ENCODE measurements at regions not wholly inside any gene's neighbourhood (a gene's known extent, or its start where the extent isn't known, plus 50 kb on each side); places are given as distances from the start of the nearest gene placed in this dataset.
A peak's percentile ranks its signal among the peaks of the same experiment; 100 is the strongest.

DNA sequence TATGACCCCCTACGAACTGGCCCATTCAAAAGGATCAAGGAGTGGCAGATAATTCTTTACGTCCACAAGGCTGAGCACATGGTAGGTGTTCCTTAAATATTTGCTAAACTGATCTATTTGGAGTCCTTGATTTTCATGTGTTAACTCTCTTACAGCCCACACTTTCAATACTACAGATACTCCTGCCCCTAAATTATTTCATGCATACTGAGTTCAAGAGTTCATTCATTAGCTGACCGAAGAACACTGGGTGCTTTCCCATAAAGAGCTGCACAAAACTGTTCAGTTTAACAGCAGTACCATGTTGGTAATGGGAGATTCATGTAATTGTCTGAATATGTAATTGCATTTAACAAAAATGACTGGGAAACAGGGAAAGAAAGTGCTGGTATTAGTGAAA lies 170.5 kb upstream of the ADO start:
- DNase-seq, result no peak

DNA sequence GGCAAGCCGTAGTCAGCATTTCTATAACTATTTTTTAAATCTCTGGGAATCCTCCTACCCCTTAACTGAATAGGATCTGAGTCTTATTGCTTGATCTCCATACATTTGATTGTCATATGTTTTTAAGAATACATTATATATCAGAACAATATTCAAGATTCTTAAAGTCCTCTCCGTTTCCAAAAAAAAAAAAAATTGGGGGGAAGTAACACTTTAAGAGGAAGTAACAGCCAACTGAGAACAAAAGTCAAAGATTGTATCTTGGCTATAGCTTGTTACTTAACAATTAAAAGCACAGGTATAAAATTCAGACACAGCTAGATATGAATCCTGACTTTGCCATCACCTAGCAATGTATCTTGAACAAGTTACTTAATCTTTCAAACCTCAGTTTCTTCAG lies 169.9 kb upstream of the ADO start:
- DNase-seq, result peak; percentile 14

DNA sequence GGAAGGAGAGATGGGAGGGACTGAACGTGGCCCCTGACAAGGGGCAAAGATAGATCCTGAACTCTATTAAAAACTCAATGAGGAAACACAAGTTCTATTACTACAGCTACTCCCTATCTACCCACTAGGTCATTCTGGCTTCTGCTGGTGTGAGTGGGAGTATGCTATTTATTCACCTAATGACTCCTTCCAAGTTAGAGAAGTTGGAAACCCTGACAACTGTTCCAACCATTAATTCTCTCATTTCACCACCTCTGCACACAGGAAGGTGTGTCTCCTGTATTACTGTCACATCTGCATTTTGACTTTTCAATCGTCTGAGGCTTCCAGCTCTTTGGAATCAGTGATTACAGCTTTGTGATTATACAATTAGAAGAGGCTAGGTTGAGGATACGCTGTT lies 169.4 kb upstream of the ADO start:
- DNase-seq, result no peak

DNA sequence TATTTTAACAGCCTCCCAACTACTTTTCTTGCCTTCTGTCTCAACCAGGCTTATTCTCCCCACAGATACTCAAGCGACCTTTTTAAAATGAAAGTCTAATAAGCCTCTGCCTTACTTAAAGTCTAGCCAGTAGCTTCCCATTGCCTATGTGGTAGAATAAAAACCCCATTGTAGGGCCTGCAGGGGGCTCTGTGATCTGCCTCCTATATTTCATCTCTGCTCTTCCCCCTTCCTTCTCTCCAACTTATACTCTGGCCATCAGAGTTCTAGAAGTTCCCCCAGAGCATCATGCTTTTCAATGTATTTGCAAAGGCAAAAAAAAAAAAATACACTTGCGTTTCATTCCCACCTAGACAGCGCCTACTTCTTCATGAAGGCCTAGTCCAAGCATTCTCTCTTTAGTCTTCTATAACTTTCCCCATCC lies 167.7 kb upstream of the ADO start:
- peak; percentile 18 for DNase-seq

DNA sequence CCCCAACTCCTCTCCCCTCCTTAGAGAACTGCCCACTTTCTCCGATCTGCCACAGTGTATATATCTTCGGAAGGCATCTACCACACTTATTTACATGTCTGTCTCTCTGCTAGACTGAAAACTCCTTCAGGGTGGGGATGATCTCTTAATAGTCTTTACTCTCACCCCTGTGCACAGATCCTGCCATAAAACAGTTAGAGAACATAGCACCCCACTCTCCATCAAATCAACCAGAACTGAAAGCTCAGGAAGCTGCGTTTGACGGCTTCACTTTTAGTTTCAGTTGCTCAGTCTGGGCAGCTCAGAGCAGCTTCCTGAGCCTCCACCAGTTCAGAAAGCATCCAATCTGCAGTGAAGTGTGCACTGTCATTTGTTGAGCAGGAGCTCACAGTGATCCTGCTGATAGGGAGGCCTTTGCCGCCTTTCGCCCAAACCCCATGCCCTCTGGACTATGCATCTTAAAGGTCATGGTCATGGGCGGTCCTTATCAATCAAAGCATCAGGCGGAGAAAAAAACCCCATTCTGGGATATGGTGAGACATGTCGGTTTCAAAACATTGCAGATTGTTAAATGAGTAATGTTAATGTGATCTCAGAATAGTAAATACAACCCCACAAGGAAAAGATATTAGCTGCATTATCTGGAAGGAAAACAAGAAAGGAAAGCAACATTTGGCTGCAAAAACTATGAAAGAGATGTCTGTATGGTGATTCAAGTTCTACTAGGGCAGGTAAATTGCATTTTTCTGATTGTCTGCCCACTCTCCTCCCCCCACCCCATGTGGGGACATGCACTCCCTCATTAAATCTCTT lies 167.1 kb upstream of the ADO start:
- DNase-seq, result peak; percentile 39

DNA sequence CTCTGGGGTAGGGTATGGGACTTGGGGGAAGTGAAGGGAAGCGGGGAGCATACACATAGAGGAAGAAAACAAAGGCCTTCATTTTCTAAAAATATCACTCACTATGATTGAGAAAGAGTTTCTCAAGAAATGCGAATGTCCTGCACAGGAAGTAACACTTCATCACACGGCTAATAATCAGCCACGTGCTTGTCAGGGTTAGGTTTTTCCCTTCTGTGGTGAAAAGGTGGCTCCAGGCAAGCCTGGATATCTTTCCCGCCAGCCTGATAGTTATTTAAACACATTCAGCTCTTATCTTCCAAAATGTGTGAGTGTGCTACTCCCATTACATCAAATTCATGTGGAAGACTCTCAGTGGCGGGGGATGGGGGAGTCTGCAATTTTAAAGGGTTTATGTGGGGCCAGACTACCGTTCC lies 166.4 kb upstream of the ADO start:
- peak; percentile 45 for DNase-seq

DNA sequence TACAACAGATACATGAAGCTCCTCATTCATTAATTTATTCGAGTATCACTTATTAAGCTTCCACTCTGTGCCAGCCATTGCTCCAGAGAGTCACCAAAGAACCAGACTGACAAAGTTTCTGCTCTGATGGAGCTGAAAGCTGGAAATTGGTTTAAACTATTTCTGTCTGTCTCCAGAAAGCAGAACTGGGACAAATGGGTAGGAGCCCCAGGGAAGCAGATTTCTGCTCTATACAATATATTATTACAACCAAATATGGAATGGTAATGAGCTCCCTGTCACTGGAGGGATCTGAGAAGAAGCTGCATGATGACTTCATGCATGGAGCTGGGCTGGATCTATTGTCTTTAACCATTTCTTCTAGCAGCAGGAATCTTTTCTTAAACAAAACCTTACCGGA lies 165.4 kb upstream of the ADO start:
- no peak for DNase-seq

DNA sequence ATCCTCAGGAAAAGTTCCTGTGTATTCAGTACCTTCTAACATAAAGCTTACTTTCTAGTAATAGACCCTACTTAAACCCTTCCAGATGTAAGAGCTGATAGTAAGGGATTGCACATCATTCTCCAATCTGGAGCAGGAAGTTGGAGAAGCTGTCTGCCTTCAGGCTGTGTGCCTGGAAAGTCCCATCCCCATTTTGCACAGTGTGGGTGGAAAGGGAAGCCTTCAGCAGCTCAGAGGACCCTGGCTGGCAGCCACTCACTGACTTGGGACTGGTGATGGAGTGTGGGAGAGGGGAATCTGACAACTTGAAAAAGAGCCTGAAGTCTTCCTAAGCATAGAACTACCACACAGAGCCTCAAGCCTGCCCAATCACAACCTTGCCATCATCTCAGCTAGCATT lies 164.1 kb upstream of the ADO start:
- no peak for DNase-seq

DNA sequence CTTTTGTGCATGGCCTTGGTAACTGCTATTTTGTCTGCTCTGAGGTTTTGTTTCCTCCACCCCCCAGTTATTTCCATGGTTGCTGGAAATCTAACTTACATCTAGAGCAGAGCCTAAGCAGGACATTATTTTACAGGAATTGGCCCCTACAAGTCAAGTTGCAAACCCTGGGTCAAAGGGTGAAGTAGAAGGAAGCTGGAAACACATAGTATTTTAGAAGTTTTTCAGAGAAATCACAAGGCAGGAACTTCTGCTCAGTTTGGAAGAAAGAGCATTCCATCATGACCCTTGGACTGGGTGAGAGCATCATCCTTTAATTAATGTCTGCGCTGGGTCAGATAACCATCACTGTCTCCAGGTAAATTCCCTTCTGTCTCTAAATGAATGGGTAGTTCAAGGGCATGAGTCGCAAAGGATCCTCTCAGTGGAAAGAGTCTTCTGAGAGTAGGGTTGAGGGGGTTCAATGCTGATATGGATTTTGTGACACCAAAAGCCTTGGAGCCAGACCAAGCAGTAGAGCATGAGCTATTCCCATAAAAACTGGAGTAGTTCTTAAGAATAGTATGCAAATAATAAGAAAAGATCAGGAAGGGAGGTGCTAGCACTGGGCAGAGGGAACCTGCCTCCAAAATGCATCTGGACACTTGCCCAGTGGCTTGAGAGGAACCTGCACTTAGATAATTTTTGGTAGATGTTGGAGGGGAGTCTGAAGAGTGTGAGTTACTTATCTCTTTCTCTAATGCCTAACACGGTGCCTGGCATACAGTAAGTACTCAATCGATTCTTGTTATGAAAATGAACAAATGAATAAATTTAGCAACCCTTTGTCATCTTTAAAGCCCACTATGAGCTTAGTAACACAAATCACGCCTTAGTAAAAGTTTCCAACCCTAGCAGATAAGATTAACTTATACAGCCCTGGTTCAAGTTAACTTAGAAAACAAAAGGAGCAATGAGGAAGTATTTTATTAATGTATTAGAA lies 160.6 kb upstream of the ADO start:
- no peak for DNase-seq

DNA sequence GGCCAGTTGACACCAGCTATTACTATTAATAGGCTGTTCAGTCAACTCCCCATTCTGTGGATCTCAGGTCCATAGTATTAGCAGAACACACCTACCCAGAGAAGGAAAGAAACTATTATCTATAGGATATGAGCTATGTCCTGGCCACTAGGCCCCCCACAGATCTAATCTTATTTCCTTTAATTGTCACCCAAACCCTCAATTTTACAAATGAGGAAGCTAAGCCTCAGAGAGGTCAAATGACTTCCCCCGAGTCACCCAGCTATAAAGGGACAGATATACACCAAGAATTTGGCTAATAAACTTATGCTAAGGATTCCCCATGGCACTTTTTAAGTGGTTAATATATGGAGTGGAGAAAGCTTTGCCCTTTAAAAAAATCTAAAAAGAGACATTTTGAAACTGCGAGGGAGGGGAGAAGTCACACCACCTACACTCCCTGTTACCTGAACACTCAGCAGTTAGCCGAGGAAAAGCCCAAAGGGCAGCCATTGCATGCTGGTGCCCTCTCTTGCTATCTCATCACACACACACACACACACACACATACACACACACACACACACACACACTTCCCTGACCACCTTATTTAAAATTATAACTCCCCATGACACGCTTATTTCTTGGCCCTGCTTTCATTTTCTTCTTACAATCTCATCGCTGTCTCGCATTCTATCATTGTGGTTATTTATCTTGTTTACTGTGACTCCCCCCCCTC lies 157.0 kb upstream of the ADO start:
- peak; percentile 24 for DNase-seq

DNA sequence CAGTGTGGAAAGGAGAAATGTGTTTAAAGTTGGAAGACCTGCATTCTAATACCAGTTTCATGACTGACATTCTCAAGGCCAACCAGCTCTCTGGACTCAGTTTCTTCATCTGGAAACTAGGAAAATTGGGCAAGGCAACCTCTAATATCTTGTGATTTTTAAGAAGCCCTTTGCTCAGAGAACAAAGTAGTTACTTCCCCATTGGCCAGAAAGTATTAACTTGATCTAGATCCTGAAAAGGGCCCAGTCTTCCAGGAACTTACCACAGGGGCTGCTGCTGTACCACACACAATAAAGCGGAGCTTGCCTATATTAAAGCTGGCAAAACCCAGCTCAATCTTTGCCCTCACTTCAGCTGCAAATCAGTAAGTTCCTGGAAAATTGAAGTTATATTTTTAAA lies 155.6 kb upstream of the ADO start:
- DNase-seq, result peak; percentile 2

DNA sequence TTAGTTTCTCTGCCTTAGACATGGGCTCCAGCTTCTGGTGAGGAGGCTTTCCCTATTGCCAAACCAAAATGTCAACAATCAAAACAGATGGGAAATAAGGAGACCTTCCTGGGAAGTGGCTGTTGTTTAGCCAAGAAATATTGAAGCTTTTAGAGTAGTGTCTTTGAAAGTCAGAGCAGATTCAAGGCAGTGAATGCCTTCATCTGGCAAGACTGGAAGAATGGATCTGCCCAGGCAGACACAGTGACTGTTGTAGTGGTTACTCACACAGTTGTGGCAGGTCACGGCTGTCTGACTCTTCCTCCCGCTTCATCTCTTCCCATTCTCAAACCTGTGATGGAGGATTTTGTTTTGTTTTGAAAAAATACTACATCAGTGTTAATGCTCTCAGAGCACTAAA lies 154.1 kb upstream of the ADO start:
- DNase-seq, result no peak

DNA sequence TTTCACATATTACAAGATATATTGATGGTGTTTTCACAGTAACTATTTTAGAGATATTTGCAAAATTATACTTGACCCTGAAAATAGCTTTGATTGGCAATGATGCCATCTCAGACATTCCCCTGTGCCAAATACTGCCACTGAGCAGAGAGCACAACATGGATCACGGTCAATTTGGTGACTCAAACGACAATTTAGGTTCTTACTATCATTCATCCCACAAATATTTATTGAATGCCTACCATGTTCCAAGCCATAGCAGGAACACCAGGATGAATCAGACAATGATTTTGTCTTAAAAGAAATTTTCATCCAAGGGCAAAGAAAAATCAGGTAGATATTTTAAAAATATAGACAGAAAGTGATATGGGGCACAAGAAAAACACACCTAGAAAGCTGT lies 153.2 kb upstream of the ADO start:
- DNase-seq, result no peak

DNA sequence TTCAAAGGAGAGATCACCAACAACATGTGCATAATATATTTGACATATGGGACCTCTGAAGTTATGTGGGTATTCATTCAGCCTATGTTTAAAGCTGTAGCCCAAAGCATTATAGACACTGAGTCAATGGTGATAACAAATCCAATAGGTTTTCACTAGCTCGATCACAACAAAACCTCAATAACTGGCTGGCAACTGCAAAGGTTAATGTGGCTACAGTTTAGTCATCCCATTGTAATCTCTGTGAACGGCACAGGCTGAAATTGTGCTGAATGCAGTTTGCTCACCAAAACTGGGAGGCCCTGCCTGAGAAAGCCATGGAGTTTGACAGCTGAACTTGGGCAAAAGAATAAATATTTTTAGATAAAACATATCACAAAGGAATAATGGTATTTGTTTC lies 152.4 kb upstream of the ADO start:
- DNase-seq, result no peak

DNA sequence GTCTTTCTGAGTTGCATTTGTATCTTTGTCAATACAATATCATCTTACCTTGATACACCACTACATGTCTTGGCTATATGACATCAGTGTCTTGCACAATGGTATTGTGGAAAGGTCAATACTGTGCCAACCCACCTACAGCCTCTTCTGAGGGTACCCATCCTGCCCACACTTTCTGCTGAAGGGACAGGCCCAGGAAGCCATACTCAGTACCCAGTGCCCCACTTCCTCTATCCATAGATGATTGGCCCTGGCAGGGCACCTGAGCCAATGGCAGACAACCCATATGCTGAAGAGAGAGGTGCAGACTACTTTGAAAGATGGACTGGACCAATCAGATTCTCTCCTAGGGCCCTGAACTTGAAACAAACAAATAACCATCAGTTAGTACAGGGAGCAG lies 152.0 kb upstream of the ADO start:
- DNase-seq, result no peak

DNA sequence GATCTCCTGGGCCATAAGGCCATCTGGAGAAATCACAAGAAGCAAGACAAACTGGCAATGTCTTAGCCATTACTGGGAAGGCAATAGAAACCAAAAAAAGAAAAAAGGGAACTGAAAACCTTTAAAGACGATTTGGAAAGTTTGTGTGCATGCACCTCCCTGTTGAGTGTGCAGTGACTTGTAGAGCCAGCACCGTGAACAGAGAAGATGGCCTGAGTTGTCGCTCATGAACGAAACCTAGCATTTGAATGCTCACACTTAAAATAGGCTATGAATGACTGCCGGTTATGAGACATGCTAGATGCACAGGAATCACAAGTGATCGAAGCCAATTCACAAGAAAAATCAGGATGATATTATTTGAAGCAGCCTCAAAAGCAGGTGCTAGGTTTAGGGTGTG lies 151.3 kb upstream of the ADO start:
- no peak for DNase-seq

DNA sequence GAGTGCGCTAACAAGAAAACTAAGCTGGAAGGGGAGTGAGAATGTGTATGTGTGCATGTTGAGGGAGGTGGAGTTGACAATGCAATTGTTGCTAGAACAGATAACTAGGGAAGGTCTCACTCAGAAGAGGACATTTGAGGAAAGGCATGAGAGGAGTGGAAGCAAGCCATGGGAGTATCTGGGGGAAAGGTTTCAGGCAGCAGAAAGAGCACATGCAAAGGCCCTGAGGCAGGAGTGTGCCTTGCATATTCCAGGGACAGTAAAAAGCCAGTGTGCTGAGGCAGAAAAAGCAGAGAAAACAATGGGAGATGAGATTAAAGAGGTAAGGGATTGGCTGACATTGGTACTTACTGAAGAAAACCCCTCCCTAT lies 149.6 kb upstream of the ADO start:
- DNase-seq, result no peak

DNA sequence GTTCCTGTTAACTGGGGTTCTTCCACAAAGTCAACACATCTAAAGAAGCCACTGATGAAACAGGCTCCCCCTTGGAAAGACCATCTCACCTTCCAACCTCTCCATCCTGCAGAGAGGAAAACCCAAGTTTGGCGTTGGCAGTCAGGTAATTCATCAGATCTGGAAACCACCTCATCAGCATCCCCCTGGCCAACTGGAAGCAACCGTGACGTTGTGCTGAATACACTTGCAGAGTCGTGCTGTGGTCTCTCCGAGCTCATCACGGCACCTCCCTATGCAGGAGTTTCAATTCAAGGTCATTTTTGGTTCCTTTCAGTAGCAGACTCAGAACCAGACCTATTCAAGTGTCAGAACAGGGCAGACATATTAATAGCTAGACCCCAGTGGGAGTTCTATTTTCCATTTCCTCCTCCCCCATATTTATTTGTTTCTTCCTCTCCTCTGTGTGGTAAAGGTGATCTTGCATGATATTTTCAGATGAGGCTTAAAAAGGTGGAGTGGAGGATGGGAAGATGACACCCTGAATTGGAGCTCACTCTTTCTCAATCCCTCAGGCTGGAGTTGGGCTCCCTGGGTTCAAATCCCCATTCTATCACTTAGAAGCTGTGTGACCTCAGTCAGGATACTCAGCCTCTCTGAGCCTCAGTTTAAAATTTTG lies 149.1 kb upstream of the ADO start:
- DNase-seq, result no peak

DNA sequence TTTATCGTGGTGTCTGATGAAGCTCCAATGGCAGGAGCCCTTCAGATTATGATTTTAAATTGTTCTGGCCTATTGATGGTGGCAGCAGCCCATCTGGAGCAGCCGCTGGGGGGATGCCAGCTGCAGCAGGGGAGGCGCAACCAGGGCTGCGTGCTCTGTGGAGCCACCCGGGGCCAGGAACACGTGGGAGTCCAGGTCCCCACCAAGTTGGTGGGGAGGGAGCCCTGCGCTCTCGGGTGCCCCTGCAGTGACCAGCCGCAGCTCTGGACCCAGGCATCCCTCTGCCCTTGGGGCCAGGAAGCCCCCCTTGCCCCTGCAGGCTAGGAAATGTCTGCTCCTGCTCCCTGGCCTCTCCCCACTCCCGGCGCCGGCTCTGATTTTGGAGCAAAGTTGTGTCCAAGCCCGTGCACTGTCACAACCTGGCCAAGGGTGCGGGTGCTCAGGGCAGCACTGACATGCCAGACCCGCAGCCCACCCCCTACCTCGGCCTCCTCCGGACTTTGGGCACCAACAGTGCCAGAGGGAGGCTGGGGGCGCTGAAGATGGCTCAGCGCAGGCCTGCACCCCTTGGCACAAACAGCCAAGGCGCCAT lies 147.2 kb upstream of the ADO start:
- DNase-seq, result no peak

DNA sequence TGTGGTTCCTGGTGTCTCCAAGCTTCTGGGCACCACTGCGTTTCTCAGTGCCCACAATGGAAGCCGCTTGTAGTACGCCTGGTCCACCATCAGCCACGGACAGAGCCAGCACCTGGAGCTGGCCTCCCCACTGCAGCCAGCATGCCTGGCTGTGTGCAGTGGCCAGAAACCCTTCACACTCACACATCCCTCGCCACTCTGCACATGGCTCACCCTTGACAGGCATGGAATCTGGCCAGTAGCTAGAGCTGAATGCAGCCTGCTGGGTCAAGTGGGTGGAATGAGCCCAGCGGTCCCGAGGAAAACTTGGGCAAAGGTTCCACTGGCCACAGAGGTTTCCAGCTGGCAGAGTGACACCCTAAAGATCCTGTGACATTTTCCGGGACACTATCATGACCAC lies 146.0 kb upstream of the ADO start:
- no peak for DNase-seq

DNA sequence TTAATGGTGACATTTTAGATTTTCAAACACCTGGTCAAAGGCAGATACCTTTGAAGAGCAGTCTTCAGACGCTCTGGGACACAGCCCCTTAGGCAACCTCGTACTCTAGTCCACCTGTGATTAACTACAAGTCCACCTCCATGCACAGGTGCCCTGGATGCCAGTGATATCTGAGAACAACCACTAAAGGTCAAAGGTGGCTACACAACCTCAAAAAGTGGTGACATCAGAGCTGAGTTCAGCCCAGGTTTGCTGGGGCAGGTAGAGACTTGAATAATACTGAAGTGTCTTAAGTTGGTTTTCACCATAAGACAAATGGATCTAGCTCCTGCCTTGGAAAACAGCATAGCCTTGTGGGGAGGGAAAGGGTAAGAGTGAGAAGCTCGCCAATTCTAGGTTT lies 143.4 kb upstream of the ADO start:
- DNase-seq, result no peak

DNA sequence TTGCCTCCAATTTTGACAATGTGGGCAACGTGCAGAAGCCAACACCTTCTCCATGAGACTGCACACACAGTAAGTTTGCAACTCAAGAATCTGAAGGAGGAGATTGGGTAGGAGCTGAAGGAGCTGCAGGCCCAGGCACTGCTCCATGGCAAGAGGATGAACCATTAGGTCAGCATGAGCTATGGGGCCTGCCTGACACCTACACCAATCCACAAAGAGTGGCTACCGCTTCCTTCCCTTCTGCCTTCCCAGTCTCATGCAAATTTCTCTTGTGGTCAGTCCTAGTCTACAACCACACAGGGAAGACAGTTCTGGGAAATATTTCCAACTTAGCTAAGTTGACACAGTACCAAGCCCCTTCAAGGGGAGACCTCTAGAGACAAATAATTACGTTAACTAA lies 142.0 kb upstream of the ADO start:
- no peak for DNase-seq

DNA sequence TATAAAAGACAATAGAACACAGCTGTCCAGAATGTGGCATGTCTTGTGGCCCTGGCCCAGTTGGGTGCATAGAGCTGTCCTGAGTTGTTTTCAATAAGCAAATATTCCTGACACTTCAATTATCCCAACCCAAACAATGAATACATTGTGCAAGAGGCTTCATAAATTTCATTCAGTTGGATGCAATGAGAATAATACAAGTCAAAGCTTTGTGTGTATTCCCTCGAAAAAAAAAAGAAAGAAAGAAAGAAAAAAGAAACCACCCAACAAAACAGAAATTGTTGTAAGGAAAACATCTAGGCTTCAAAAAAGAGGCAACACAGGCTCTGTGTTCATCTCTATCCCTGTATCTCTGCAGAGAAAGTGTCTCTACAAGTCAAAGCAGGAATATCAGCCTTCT lies 138.7 kb upstream of the ADO start:
- DNase-seq, result no peak
